Trophoblast cell (in vitro differentiated cells and primary cell): ENCODE measurements at regions not wholly inside any gene's neighbourhood (a gene's known extent, or its start where the extent isn't known, plus 50 kb on each side); places are given as distances from the start of the nearest gene placed in this dataset.
A peak's percentile ranks its signal among the peaks of the same experiment; 100 is the strongest.

Experiments used
- DNase-seq, 2 donors: peaks; one replicate each; pipeline ENCODE4 v3.0.0-alpha.2; 2016
- H2AFZ ChIP-seq: 2 replicates; pipeline ENCODE4 v1.6.1; 2013; ENCODE audit warnings: low read length, moderate library complexity, mild to moderate bottlenecking; ENCODE audit not compliant: insufficient read depth, poor library complexity
- H2AK5ac ChIP-seq: 2 replicates; pipeline ENCODE4 v1.6.1; 2013; ENCODE audit warnings: mild to moderate bottlenecking, low read length
- H2BK120ac ChIP-seq: 2 replicates; pipeline ENCODE4 v1.6.1; 2013; ENCODE audit warnings: low read length, mild to moderate bottlenecking, moderate library complexity; ENCODE audit not compliant: insufficient read depth, poor library complexity
- H2BK12ac ChIP-seq: 2 replicates; pipeline ENCODE4 v1.6.1; 2013; ENCODE audit warnings: mild to moderate bottlenecking, low read length, moderate library complexity
- H2BK5ac ChIP-seq: 2 replicates; pipeline ENCODE4 v1.6.1; 2013; ENCODE audit warnings: low read length, low read depth, moderate library complexity, mild to moderate bottlenecking; ENCODE audit not compliant: poor library complexity
- H3K14ac ChIP-seq: 2 replicates; pipeline ENCODE4 v1.6.1; 2013; ENCODE audit warnings: mild to moderate bottlenecking, low read length
- H3K18ac ChIP-seq: 2 replicates; pipeline ENCODE4 v1.6.1; 2013; ENCODE audit warnings: mild to moderate bottlenecking, low read length
- H3K23ac ChIP-seq: 2 replicates; pipeline ENCODE4 v1.6.1; 2013; ENCODE audit warnings: low read length
- H3K27ac ChIP-seq: 2 replicates; pipeline ENCODE4 v1.5.1; 2013; ENCODE audit warnings: low read depth, mild to moderate bottlenecking, inconsistent platforms, low read length, moderate library complexity
- H3K27me3 ChIP-seq: 2 replicates; pipeline ENCODE4 v1.6.1; 2013; ENCODE audit warnings: inconsistent platforms, mild to moderate bottlenecking, low read length, moderate library complexity; ENCODE audit not compliant: insufficient read depth
- H3K36me3 ChIP-seq, 2 experiments: 1 replicate in 1 of 2; 2 replicates in 1 of 2; pipeline ENCODE4 v1.6.1; 2013; ENCODE audit warnings: low read length in 2 of 2, mild to moderate bottlenecking in 2 of 2, moderate library complexity in 1 of 2; ENCODE audit not compliant: insufficient read depth in 2 of 2, control insufficient read depth in 1 of 2
- H3K4ac ChIP-seq: 2 replicates; pipeline ENCODE4 v1.6.1; 2013; ENCODE audit warnings: low read depth, mild to moderate bottlenecking, low read length, moderate library complexity
- H3K4me1 ChIP-seq, 2 experiments: 1 replicate in 1 of 2; 2 replicates in 1 of 2; pipeline ENCODE4 v1.6.1; 2013; ENCODE audit warnings: low read length in 2 of 2, mild to moderate bottlenecking in 2 of 2, moderate library complexity in 1 of 2; ENCODE audit not compliant: insufficient read depth in 2 of 2, control insufficient read depth in 1 of 2
- H3K4me2 ChIP-seq: 2 replicates; pipeline ENCODE4 v1.6.1; 2013; ENCODE audit warnings: inconsistent platforms, mild to moderate bottlenecking, low read length, moderate library complexity
- H3K4me3 ChIP-seq: 2 replicates; pipeline ENCODE4 v1.5.1; 2013; ENCODE audit warnings: mild to moderate bottlenecking, low read depth, low read length, inconsistent platforms
- H3K79me1 ChIP-seq: one replicate; pipeline ENCODE4 v1.6.1; 2013; ENCODE audit warnings: low read length
- H3K79me2 ChIP-seq: 2 replicates; pipeline ENCODE4 v1.6.1; 2013; ENCODE audit warnings: low read length, mild to moderate bottlenecking; ENCODE audit not compliant: control insufficient read depth, insufficient read depth, poor library complexity
- H3K9ac ChIP-seq: 2 replicates; pipeline ENCODE4 v1.6.1; 2013; ENCODE audit warnings: mild to moderate bottlenecking, low read length
- H3K9me3 ChIP-seq: 2 replicates; pipeline ENCODE4 v1.6.1; 2013; ENCODE audit warnings: low read depth, mild to moderate bottlenecking, control low read depth, inconsistent platforms, low read length; ENCODE audit not compliant: insufficient read depth
- H4K12ac ChIP-seq: 2 replicates; pipeline ENCODE4 v1.6.1; 2013; ENCODE audit warnings: low read depth, mild to moderate bottlenecking, low read length, moderate library complexity
- H4K8ac ChIP-seq: 2 replicates; pipeline ENCODE4 v1.6.1; 2013; ENCODE audit warnings: low read depth, mild to moderate bottlenecking, low read length, moderate library complexity
- H4K91ac ChIP-seq: one replicate; pipeline ENCODE4 v1.6.1; 2013; ENCODE audit warnings: low read depth, mild to moderate bottlenecking, low read length, moderate library complexity
- WGBS: extraction: QIAGEN DNeasy Blood & Tissue Kit; methylation state at CpG from one replicate; pipeline ENCODE4 v1.1.7; 2013; ENCODE audit warnings: missing lambda C conversion rate; ENCODE audit not compliant: insufficient read length, insufficient coverage; ENCODE audit errors: extremely low coverage; 5-methylcytosine and 5-hydroxymethylcytosine counted together

- Histone ChIP-seq H4K91ac (no peak overlapping the region), H3K36me3 (no peaks in the 10 kb centered on the region)
Measured at GRCh38 chr10:36578306-36578705, 547.1 kb upstream of the ANKRD30A start.

GRCh38 chr10:36577126-36577525 lies 548.3 kb upstream of the ANKRD30A start:
- Histone ChIP-seq H4K91ac (no peak overlapping the region), H3K9ac (no peak overlapping the region), H3K36me3 (no peaks in the 10 kb centered on the region), H4K12ac (no peak overlapping the region), H3K14ac (no peak overlapping the region), H3K79me1 (peaks cover 3% of the 10 kb centered on the region), H2BK12ac (no peak overlapping the region), H3K23ac (no peak overlapping the region), H3K18ac (no peak overlapping the region), H4K8ac (no peak overlapping the region), H2AK5ac (no peak overlapping the region), H3K4me2 (no peak overlapping the region), H2BK120ac (no peak overlapping the region), H3K4me1 (peaks cover 0 to 2% of the 10 kb centered on the region in 2 experiments), H3K27me3 (no peaks in the 10 kb centered on the region), H3K79me2 (no peaks in the 10 kb centered on the region), H3K4me3 (no peak overlapping the region), H2AFZ (no peak overlapping the region), H3K4ac (no peak overlapping the region), H3K27ac (no peak overlapping the region), H3K9me3 (no peaks in the 10 kb centered on the region), H2BK5ac (no peak overlapping the region)
- no peak for DNase-seq
- no CpG with 5 or more reads among the region's 1 CpG for WGBS

More at GRCh38 chr10:36578306-36578705, 547.1 kb upstream of the ANKRD30A start:
- no peak overlapping the region for H3K18ac ChIP-seq
- no peak overlapping the region for H4K8ac ChIP-seq
- no peak overlapping the region for H3K4ac ChIP-seq
- no peak overlapping the region for H4K12ac ChIP-seq
- no peak overlapping the region for H2AK5ac ChIP-seq
- no peak overlapping the region for H3K9ac ChIP-seq
- H2BK12ac ChIP-seq: no peak overlapping the region
- H2BK120ac ChIP-seq: no peak overlapping the region
- no peak overlapping the region for H3K23ac ChIP-seq
- no peak overlapping the region for H3K14ac ChIP-seq
- H2AFZ ChIP-seq: no peak overlapping the region
- H3K4me3 ChIP-seq: no peak overlapping the region
- no peak for DNase-seq
- no peaks in the 10 kb centered on the region for H3K79me2 ChIP-seq
- no peaks in the 10 kb centered on the region for H3K9me3 ChIP-seq
- peaks cover 3% of the 10 kb centered on the region for H3K79me1 ChIP-seq
- no peak overlapping the region for H2BK5ac ChIP-seq
- H3K27me3 ChIP-seq: no peaks in the 10 kb centered on the region
- H3K4me1 ChIP-seq: peaks cover 0 to 2% of the 10 kb centered on the region in 2 experiments
- no peak overlapping the region for H3K4me2 ChIP-seq
- H3K27ac ChIP-seq: no peak overlapping the region
- WGBS: no CpG with 5 or more reads among the region's 5 CpGs

GRCh38 chr10:36574207-36574606 lies 551.2 kb upstream of the ANKRD30A start:
- Histone ChIP-seq H3K79me1 (peaks cover 3% of the 10 kb centered on the region), H3K79me2 (no peaks in the 10 kb centered on the region), H3K9ac (no peak overlapping the region), H2AFZ (no peak overlapping the region), H4K8ac (no peak overlapping the region), H2AK5ac (no peak overlapping the region), H3K27ac (peak overlapping the region; percentile 69), H3K9me3 (no peaks in the 10 kb centered on the region), H3K4me1 (peaks cover 0 to 2% of the 10 kb centered on the region in 2 experiments), H3K4ac (no peak overlapping the region), H3K36me3 (no peaks in the 10 kb centered on the region), H2BK12ac (no peak overlapping the region), H4K12ac (no peak overlapping the region), H3K23ac (no peak overlapping the region), H3K18ac (no peak overlapping the region), H3K4me3 (no peak overlapping the region), H2BK120ac (no peak overlapping the region), H4K91ac (no peak overlapping the region), H3K14ac (no peak overlapping the region), H2BK5ac (no peak overlapping the region), H3K4me2 (no peak overlapping the region), H3K27me3 (no peaks in the 10 kb centered on the region)
- DNase-seq: no peak

DNA sequence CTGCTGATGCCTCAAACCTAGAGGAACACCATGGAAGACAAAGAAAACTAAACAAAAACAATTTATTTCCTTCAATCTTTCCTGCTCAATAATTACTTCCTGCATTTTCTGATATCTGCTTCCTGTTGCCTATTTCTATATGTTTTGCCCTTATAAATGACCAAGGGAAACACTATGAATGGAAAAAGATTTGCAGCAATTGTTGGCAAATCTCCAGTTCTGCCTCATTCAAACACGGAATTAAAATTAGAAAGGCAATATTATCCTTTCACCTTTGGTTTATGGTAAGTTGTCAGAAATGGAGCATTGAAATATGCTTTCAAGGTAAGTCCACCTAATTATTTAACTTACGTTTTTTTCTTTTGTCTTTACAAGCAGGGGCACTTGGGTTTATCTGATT lies 552.2 kb upstream of the ANKRD30A start:
- WGBS: no CpG with 5 or more reads among the region's 2 CpGs
- Histone ChIP-seq H4K8ac (no peak overlapping the region), H2AK5ac (no peak overlapping the region)

More for the DNA sequence above, 552.2 kb upstream of the ANKRD30A start:
- Histone ChIP-seq H2BK120ac (no peak overlapping the region), H3K18ac (no peak overlapping the region), H3K36me3 (no peaks in the 10 kb centered on the region), H3K27me3 (no peaks in the 10 kb centered on the region), H3K9me3 (no peaks in the 10 kb centered on the region), H3K23ac (no peak overlapping the region), H3K4me2 (no peak overlapping the region), H3K14ac (no peak overlapping the region), H4K12ac (no peak overlapping the region), H2AFZ (no peak overlapping the region), H3K4me3 (no peak overlapping the region), H3K4me1 (peaks cover 0 to 2% of the 10 kb centered on the region in 2 experiments), H2BK5ac (no peak overlapping the region), H3K4ac (no peak overlapping the region), H3K79me2 (no peaks in the 10 kb centered on the region), H3K79me1 (peaks cover 3% of the 10 kb centered on the region), H3K27ac (no peak overlapping the region), H2BK12ac (no peak overlapping the region), H3K9ac (no peak overlapping the region), H4K91ac (no peak overlapping the region)
- no peak for DNase-seq
